Progenitor cell of endocrine pancreas (in vitro differentiated cells): ENCODE measurements at regions not wholly inside any gene's neighbourhood (a gene's known extent, or its start where the extent isn't known, plus 50 kb on each side); places are given as distances from the start of the nearest gene placed in this dataset.

Experiments used
- DNase-seq: peaks from one replicate; pipeline ENCODE4 v3.0.0; 2021; ENCODE audit warnings: low spot score; ENCODE audit not compliant: unreplicated experiment
- H3K27ac Mint-ChIP-seq: 2 replicates; pipeline ENCODE4 v1.8.0; 2021; ENCODE audit warnings: mild to moderate bottlenecking, moderate library complexity, mixed read lengths
- H3K27me3 Mint-ChIP-seq: 2 replicates; pipeline ENCODE4 v1.8.0; 2021; ENCODE audit warnings: mixed read lengths
- H3K36me3 Mint-ChIP-seq: 2 replicates; pipeline ENCODE4 v1.8.0; 2022; ENCODE audit warnings: mixed read lengths; ENCODE audit not compliant: insufficient read depth
- H3K4me1 Mint-ChIP-seq: 2 replicates; pipeline ENCODE4 v1.8.0; 2021; ENCODE audit warnings: low read depth, mixed read lengths
- H3K4me3 Mint-ChIP-seq: 2 replicates; pipeline ENCODE4 v1.8.0; 2021; ENCODE audit warnings: low read depth, mild to moderate bottlenecking, moderate library complexity, mixed read lengths
- H3K9me3 Mint-ChIP-seq: 2 replicates; pipeline ENCODE4 v1.8.0; 2021; ENCODE audit warnings: low read depth, mixed read lengths
- CTCF ChIP-seq: fragments of 200-600 bp; sonication (generic); IDR thresholded peaks from one replicate; pipeline ENCODE4 v1.5.0; 2021; ENCODE audit warnings: antibody characterized with exemption, mild to moderate bottlenecking; ENCODE audit not compliant: unreplicated experiment

DNA sequence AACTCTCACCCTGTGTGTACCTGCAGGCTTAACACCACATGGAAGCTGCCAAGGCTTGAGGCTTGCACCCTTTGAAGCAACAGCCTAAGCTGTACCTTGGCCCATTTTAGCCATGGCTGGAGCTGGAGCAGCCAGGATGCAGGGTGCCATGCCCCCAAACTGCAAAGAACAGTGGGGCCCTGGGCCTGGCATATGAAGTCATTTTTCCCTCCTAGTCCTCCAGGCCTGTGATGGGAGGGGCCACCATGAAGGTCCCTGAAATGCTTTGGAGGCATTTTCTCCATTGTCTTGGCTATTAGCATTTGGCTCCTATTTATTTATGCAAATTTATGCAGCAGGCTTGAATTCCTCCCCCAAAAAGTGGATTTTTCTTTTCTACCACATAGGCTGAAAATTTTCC is 238.4 kb downstream of the CDCA7 start:
- peaks cover 18% of the 10 kb centered on the region for H3K9me3 Mint-ChIP-seq
- DNase-seq: no peak

GRCh38 chr2:173596244-173596643 is 241.6 kb downstream of the CDCA7 start:
- H3K4me3 Mint-ChIP-seq: no peak overlapping the region
- H3K27me3 Mint-ChIP-seq: no peaks in the 10 kb centered on the region
- H3K9me3 Mint-ChIP-seq: peaks cover 22% of the 10 kb centered on the region
- no peak for TF ChIP-seq CTCF
- peaks cover 5% of the 10 kb centered on the region for H3K36me3 Mint-ChIP-seq
- H3K4me1 Mint-ChIP-seq: no peaks in the 10 kb centered on the region
- no peak overlapping the region for H3K27ac Mint-ChIP-seq
- no peak for DNase-seq

More for the DNA sequence above, 238.4 kb downstream of the CDCA7 start:
- TF ChIP-seq CTCF: no peak
- Mint-ChIP-seq H3K27ac (no peak overlapping the region), H3K27me3 (no peaks in the 10 kb centered on the region), H3K4me3 (no peak overlapping the region), H3K36me3 (peaks cover 5% of the 10 kb centered on the region), H3K4me1 (peaks cover 7% of the 10 kb centered on the region)

- no peak overlapping the region for H3K27ac Mint-ChIP-seq
- peaks cover 3% of the 10 kb centered on the region for H3K36me3 Mint-ChIP-seq
- H3K4me1 Mint-ChIP-seq: no peaks in the 10 kb centered on the region
- DNase-seq: no peak
- no peak overlapping the region for H3K4me3 Mint-ChIP-seq
- H3K9me3 Mint-ChIP-seq: peaks cover 13% of the 10 kb centered on the region
- no peaks in the 10 kb centered on the region for H3K27me3 Mint-ChIP-seq
- TF ChIP-seq CTCF: no peak
Measured at GRCh38 chr2:173598525-173598924, 243.9 kb downstream of the CDCA7 start.

GRCh38 chr2:173599821-173600359 is 245.2 kb downstream of the CDCA7 start:
- no peak for DNase-seq
- Mint-ChIP-seq H3K4me1 (no peaks in the 10 kb centered on the region), H3K27ac (no peak overlapping the region), H3K27me3 (no peaks in the 10 kb centered on the region), H3K4me3 (no peak overlapping the region), H3K9me3 (peaks cover 4% of the 10 kb centered on the region), H3K36me3 (no peaks in the 10 kb centered on the region)
- TF ChIP-seq CTCF: no peak

GRCh38 chr2:173602153-173602795 is 247.6 kb downstream of the CDCA7 start:
- Mint-ChIP-seq H3K36me3 (no peaks in the 10 kb centered on the region), H3K4me1 (peaks cover 9% of the 10 kb centered on the region), H3K27me3 (no peaks in the 10 kb centered on the region), H3K27ac (no peak overlapping the region), H3K9me3 (peaks cover 4% of the 10 kb centered on the region), H3K4me3 (no peak overlapping the region)
- TF ChIP-seq CTCF: no peak
- DNase-seq: no peak
